Gastroesophageal sphincter (tissue), 3 donors: ENCODE measurements at regions not wholly inside any gene's neighbourhood (a gene's known extent, or its start where the extent isn't known, plus 50 kb on each side); places are given as distances from the start of the nearest gene placed in this dataset.

Experiments used
- CTCF ChIP-seq, 4 experiments: fragments of 200-600 bp in 2 of 4; fragments of 450-650 bp in 2 of 4; sonication (generic) in 1 of 4; IDR thresholded peaks; one replicate each; pipeline ENCODE4 v1.5.1; 2017 to 2019; ENCODE audit warnings: antibody characterized with exemption in 4 of 4, mild to moderate bottlenecking in 2 of 4, moderate library complexity in 2 of 4
- POLR2AphosphoS5 ChIP-seq: sonication (generic); formaldehyde crosslinking; IDR thresholded peaks from one replicate; pipeline ENCODE4 v1.6.1; 2017; ENCODE audit warnings: antibody characterized with exemption

- TF ChIP-seq POLR2AphosphoS5 (no peak), CTCF (IDR thresholded peaks at IDR 0.05) (no peak)
Observed at GRCh38 chr1:5244631-5245285, 590.3 kb downstream of the AJAP1 start.
